GM20000 (cell line): ENCODE measurements at regions not wholly inside any gene's neighbourhood (a gene's known extent, or its start where the extent isn't known, plus 50 kb on each side); places are given as distances from the start of the nearest gene placed in this dataset.
"Not testable (repeated sequence)": the region's sequence is repeated elsewhere in the genome, so short reads cannot be mapped to it uniquely, and the experiment has no call there.

Source experiments
- DNase-seq: peaks from one replicate; pipeline ENCODE4 v3.0.0; 2012; ENCODE audit warnings: low spot score
- TF ChIP-seq, protein P1 (sequence below): IDR thresholded peaks from 2 replicates; pipeline ENCODE4 v1.5.1; 2012; ENCODE audit warnings: mild to moderate bottlenecking, control low read depth; ENCODE audit errors: extremely low read depth, missing control alignments

DNA sequence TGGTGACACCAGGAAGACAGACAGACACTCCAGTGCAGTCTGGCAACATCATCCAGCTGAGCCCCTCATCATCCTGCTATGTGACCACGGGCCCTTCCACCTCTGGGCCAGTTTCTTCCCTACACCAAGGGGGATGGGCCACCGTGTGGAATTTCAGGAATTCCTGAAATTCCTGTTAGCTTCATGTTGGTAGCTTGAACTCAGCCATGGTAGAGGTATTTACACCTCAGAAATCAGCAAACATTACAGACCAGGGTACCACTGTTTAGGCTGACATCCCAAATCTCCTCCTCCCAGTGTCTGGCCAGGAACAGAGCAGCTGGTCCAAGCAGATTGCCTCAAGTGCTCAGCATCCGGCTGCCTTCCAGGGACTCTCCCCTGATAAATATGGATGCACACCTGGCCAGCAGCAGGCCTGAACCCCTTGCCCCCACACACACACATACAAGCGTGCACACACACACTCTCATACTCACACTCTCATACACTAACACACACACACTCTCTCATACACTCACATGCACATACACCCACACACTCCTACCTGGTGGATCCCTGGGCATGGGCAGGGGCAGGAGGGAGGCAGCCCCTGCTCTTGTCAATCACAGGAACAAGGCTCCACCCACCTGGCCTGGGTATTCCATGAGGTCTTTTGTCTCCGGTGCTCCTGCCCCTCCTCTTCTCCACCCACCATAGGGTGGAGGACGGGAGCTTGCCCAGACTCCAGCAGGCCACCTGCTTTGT lies 85.2 kb downstream of the BUD13 start:
- TF ChIP-seq, protein P1, sequence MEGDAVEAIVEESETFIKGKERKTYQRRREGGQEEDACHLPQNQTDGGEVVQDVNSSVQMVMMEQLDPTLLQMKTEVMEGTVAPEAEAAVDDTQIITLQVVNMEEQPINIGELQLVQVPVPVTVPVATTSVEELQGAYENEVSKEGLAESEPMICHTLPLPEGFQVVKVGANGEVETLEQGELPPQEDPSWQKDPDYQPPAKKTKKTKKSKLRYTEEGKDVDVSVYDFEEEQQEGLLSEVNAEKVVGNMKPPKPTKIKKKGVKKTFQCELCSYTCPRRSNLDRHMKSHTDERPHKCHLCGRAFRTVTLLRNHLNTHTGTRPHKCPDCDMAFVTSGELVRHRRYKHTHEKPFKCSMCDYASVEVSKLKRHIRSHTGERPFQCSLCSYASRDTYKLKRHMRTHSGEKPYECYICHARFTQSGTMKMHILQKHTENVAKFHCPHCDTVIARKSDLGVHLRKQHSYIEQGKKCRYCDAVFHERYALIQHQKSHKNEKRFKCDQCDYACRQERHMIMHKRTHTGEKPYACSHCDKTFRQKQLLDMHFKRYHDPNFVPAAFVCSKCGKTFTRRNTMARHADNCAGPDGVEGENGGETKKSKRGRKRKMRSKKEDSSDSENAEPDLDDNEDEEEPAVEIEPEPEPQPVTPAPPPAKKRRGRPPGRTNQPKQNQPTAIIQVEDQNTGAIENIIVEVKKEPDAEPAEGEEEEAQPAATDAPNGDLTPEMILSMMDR, result no peak
- DNase-seq, result peak; percentile 2

DNA sequence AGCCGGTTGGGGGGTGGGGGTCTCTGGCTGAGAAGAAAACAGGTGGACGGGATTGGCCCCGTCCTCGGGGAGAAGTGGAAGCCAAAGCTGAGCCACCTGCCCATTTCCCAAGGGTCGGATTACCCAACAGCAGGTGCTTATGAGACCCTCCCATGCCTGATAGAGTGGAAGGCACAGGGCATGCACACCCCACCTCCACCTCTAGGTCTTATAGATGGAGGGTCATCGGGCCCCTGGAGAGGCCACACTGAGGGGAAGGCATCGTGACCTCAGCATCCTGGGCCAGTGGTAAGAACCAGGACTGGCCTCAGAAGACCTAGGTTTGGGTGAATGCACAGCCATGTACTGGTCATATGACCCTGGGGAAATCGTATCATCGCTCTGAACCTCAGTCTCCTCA lies 85.9 kb downstream of the BUD13 start:
- DNase-seq, result peak; percentile 3
- TF ChIP-seq, protein P1, result no peak

DNA sequence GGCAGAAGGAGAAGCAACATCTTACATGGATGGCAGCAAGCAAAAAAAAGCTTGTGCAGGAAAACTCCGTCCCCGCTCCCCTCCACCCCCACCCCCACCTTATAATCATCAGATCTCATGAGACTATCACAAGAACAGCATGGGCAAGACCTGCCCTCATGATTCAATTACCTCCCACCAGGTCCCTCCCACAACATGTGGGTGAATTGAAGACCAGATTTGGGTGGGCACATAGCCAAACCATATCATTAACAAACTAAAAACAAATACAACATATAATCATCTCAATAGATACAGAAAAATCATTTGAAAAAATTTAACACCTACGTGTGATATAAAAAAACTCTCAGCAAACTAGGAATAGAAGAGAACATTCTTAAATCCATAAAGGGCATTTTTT lies 88.8 kb downstream of the BUD13 start:
- DNase-seq, result no peak
- TF ChIP-seq, protein P1, result no peak

DNA sequence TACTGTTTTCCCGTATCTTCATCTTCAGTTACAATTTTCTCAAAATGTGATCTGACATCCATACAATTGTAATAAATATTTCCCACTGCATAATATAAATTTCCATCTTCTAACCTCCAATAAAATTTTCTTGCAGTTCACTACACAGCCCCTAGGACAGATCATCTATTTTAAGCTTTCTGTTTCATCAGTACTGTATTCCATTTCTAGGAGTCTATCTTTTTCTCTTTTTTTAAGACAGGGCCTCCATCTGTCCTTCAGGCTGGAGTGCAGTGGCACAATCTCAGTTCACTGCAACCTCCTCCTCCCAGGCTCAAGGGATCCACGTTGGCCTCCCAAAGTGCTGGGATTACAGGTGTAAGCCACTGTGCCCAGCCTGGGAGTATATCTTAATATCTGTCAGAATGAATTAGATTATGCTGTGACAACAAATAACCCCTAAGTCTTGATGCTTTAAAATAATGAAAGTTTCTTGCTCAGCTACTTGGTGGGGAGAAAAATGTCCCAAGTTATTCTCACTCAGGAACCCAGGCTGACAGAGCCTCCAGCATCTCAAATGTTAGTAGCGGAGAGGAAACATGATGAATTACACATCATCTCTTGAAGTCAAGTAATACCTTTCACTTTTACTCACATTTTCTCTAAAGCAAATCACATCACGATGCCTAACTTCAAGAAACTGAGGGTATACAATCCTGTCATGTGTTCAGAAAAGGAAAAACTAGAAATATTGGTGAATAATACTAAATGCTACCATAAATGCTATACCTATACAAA lies 92.2 kb downstream of the BUD13 start:
- TF ChIP-seq, protein P1, result no peak
- DNase-seq, result peak; percentile 2

DNA sequence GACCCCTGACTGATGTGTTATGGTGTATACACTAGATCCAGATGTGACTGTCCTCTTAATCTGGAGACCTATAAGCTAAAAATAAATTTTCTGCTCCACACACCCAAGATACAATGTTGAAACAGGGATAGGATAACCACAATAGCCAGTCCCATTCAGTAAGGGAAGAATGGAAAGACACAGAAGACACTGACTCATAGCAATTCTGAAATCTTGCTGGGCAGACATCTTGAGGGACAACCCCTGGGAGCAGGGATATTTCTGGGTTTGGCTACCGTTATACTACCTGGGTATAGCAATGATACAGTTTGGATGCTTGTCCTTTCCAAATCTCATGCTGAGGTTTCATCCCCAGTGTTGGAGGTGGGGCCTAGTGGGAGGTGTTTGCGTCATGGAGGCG lies 93.9 kb downstream of the BUD13 start:
- DNase-seq, result no peak
- TF ChIP-seq, protein P1, result no peak

DNA sequence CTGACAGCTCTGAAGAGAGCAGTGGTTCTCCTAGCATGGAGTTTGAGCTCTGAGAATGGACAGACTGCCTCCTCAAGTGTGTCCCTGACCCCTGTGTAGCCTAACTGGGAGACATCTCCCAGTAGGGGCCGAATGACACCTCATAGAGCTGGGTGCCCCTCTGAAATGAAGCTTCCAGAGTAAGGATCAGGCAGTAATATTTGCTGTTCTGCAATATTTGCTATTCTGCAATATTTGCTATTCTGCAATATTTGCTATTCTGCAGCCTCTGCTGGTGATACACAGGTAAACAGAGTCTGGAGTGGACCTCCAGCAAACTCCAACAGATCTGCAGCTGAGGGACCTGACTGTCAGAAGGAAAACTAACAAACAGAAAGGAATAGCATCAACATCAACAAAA lies 105.5 kb downstream of the BUD13 start:
- DNase-seq, result not testable (repeated sequence)

DNA sequence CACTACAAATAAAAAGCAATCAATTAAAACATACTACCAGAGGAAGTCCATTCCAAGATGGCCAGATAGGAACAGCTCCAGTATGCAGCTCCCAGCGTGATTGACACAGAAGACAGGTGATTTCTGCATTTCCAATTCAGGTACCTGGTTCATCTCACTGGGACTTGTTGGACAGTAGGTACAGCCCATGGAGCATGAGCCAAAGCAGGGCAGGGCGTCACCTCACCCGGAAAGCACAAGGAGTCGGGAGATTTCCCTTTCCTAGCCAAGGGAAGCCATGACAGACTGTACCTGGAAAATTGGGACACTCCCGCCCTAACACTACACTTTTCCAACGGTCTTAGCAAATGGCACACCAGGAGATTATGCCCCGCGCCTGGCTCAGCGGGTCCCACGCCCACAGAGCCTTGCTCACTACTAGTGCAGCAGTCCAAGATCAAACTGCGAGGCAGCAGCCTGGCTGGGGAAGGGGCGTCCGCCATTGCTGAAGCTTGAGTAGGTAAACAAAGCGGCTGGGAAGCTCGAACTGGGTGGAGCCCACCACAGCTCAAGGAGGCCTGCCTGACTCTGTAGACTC lies 106.0 kb downstream of the BUD13 start:
- not testable (repeated sequence) for DNase-seq

DNA sequence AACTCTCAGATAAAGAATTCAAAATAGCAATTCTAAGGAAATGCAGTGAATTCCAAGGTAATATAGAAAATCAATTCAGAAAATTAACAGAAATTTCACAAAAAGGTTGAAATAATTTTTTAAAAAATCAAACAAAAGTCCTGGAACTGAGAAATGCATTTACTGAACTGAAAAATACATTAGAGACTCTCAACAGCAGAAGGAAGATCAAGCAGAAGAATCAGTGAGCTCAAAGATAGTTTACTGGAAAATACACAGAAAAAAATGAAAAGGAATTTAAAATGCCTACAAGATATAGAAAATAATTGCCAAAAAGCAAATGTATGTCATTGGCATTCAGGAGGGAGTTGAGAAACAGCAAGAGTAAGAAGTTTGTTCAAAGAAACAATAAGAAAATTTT lies 107.3 kb downstream of the BUD13 start:
- no peak for DNase-seq
- TF ChIP-seq, protein P1, result no peak
